KG1 (cell line): ENCODE measurements at regions not wholly inside any gene's neighbourhood (a gene's known extent, or its start where the extent isn't known, plus 50 kb on each side); places are given as distances from the start of the nearest gene placed in this dataset.

Experiments
- DNase-seq: peaks from one replicate; lab custom pipeline; 2025; lab: John Stamatoyannopoulos, UW

DNA sequence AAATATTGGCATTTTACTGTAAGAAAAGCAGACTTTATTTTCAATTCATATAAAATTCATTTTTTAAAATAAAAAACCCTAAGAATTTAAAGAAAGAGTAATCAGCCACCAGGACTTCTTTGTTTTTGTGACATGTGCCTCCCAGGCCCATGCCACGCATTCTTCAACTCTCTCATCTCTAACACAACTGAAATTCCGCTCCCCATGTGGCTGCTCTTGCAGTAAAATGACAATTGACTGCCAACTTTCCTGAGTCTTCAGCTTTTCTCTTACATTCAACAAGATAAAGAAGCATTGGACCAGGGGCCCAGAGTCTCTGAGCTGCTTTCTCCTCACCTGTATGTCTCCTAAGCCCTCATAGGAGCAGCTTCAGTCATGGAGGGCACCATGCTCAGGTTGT is 372.1 kb downstream of the UQCRFS1 start:
- DNase-seq, result no peak

DNA sequence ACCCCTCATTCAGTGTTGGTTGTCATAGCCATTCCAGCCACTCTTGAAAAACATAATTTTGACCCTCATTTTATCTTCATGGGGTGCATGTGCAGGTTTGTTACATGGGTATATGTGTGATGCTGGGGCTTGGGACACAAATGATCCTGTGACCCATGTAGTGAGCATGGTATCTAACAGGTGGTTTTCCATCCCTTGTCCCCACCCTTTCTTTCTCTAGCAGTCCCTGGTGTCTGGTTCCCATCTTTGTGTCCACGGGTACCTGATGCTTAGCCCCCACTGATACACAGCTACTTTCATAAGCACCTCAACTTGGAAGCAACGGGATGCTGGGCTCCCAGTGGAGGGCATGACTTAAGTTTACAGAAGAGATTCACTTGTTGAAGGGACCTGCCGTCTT is 373.5 kb downstream of the UQCRFS1 start:
- DNase-seq, result no peak

DNA sequence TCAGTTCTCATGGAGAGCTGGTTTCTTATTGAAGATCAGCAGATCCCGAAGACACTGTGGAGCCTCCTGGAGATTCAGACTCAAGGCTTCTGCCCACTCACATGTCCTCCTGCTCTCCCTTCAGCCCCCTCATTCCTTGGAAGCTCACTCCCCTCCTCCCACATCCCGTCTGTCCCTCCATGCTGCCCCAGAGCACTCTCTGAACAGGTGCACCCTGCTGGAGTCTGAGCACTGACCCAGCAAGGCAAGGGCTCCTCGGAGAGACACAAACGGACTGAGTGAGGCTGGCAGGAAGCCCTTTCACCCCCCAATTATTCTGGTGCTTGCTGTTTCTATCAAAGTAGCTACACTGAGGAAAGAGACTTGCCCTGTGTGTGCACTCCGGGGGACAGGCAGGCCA is 374.0 kb downstream of the UQCRFS1 start:
- DNase-seq, result no peak

DNA sequence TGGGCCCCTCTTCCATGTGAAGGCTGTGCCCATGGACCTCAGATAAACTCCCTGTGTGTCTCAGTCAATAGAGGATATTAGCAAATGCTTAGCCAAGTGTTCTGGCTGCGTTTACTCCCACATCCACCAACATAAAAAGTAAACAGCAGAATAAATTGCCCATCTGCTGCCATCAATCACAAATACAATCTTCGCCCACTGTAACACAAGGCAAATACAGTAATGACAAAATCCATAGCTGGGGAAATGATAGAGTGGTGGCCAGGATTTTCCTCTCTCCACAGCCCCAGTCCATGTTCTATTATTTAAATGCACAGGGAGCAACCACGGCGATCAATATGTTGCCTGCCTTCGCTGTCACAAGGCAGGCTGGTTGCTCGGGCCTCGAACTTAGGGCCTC is 376.5 kb downstream of the UQCRFS1 start:
- no peak for DNase-seq

DNA sequence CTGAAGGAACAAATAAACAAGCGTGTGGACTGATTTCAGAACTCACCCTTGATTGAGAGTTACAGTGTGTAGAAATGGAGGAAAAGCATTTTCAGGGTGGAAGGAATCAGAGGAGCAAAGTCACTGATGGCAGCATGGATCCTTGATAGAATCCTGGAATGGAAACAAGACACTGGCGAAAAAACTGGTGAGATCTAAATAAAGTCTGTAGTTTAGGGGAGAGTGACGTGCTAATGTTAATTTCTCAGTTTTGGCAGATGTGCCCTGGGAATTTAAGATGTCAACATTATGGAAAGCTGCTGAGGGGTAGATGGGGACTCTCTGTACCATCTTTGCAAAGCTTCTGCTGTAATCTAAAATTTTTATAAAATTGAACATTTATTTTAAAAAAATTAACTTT is 378.0 kb downstream of the UQCRFS1 start:
- no peak for DNase-seq

DNA sequence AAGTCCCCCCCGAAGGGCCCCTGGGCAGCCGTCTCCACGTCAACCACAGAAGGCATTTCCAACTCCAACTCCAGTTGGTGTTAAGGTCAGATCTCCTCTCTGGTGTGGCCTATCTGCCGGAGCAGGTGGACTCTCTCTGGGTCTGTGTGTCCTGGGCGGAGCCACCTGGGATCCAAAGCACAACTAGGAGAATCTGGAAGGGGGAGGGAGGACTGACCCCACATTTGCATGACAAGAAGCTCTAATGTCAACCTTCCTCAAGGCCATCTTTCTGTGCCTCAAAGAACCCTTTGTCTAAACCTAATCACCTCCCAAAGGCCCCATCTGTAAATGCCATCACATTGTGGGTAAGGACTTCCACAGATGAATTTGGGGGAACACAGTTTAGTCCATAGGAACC is 381.5 kb downstream of the UQCRFS1 start:
- DNase-seq, result no peak

DNA sequence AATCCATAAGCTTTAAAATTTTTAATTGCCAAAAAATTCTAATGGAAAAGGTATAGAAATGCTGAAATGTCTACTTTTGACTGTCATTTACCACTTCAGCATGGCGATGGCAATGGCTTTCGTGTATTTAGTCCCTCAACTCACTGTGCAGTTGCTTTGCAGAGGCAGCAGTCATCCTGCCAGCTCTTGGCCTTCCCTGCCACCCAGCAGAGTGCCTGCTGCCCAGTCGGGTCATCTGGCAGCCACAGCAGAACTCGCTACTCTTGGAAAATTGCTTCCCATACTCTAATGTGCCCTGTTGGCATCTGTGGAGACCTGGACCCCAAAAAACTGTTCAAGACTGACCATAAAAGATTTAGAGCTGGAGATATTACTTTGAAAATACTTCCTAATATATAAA is 383.2 kb downstream of the UQCRFS1 start:
- DNase-seq, result no peak

DNA sequence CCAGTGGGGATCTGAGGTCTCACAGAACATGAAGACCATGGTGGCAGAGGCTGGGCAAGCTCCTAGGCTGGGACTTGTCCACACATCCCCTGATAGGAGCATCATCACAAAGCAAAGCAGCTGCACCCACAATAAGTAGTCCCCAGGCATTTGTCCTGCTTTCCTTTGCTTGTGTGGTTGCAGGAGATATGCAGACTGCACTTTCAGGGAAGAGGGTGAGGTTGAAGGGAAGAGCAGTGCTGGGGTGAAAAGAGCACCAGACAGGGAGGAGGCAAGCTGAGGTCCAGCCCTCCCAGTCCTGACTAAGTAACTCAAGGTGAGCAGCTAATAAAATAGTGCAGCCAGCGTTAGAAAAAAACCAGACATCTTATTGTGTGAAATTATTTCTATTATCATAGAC is 383.6 kb downstream of the UQCRFS1 start:
- no peak for DNase-seq

DNA sequence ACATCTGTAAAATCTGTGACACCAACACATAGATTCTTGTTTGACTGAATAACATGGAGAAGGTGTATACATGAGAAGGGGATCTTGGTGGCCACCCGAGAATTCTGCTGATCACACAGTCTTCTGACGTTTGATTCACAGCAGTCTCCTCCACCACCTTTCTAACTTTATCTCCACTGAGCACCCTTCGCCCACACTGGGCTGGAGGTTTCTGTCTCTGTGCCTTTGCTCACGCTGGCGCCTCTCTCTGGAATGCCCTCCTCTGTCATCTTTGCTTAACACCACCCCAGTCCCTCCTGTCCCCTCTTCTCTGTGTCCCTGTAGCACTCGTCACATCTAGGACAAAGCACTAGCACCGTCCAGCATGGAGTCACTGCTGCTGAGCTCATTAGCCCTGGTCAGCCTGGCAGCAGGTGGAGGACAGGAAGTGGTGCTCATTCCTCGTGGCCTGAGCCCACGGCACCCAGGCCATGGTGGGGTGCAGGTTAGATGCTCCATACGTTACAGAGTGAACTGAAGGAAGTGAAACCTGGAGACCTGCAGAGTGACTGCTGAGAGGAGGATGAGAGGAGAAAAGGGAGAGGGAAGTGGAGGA is 384.6 kb downstream of the UQCRFS1 start:
- no peak for DNase-seq

DNA sequence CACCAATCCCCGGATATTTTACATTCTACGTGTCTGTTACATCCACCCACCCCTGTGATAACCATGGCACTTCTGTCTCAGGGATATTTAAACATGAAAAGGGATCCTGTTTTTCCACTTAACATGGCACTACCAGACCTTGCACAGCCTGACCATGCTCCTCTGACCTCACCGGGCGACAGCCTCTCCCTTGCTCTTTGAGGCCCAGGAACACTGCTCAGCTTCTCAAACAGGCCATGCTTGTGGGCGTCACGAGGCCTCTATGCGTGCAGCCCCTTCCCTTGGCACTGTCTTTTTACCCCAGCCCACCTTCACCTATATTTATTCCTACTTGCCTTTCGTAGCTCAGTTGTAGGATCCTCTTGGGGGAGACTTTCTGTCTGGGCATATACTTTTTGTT is 385.6 kb downstream of the UQCRFS1 start:
- DNase-seq, result no peak

DNA sequence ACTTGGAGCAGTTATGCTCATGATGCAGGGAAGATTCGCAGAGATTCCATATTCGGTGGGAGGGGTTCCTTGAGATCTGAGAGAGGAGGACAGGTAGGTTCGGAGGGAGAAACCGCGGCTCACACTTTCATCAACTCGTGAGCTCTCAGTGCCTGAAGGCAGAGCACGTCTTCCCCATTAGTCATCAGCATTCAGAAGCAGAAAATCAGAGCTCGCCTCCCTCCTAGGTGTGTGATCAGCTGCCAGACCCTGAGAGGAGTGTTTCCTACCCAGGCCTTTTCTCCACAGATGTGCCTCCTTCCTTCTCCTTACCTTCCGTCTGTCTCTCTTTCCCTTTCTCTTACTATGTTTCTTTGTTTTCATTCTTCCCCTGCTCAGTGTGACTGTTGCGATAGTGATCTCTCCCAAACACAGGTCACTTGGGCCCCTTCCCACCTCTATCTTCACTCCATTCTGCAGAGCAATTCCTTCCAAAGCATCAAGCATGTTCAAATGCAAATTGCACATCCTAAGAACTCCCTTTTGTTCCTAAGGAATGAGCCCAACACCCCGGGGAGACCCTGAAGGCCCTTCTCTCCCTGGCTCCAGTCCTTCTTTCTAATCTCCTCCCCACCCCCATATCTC is 389.5 kb downstream of the UQCRFS1 start:
- DNase-seq, result no peak

DNA sequence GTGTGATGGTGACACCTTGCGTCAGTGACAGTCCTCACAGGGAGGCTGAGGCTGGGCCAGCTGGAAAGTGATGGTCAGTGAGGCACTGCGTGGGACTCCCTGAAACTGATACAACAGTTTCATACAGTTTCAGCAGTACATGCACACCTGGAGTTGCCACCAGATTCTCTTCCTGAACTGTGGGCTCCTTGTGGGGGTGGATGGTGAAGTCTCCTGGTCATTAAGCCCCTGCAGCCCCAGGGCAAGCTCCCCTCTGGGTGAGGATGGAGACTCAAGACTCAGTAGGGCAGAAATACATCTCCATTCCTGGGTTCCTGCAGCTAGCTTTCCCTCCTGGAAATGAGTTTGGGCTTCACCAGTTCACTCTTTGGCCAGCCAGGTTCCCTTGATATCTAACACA is 392.7 kb downstream of the UQCRFS1 start:
- DNase-seq, result no peak

DNA sequence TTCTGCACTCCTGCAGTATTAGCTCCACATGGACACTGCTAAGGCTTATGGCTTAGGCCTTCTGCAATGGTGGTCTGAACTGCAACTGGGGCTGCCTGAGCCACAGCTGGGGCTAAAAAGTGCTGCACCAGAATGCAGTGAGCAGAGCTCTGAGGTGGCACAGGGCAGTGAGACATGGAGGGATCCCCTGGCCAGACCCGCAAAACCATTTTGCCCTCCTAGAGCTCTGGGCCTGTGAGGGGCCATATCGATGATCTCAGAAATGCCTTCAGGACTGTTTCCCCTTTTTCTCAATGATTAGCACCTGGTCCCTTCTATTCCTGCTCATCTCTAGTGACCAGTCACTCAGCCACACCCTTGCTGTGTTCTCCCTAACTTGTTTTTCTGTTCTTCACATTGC is 397.7 kb downstream of the UQCRFS1 start:
- no peak for DNase-seq

DNA sequence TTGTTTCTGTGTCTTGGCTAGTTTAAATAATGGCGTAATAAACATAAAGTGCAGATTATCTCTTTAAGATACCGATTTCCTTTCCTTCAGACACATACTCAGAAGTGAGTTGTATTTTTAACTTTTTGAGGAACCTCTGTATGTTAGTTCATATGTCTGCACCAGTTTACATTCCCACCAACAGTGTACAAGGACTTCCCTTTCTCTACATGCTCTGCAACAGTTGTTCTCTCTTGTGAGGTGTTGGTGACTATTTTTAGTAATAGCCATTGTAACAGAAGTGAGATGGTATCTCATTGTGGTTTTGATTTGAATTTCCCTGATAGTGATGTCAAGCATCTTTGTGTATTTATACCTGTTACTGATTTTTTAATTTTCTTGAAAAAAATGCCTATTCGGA is 418.6 kb downstream of the UQCRFS1 start:
- DNase-seq, result no peak

DNA sequence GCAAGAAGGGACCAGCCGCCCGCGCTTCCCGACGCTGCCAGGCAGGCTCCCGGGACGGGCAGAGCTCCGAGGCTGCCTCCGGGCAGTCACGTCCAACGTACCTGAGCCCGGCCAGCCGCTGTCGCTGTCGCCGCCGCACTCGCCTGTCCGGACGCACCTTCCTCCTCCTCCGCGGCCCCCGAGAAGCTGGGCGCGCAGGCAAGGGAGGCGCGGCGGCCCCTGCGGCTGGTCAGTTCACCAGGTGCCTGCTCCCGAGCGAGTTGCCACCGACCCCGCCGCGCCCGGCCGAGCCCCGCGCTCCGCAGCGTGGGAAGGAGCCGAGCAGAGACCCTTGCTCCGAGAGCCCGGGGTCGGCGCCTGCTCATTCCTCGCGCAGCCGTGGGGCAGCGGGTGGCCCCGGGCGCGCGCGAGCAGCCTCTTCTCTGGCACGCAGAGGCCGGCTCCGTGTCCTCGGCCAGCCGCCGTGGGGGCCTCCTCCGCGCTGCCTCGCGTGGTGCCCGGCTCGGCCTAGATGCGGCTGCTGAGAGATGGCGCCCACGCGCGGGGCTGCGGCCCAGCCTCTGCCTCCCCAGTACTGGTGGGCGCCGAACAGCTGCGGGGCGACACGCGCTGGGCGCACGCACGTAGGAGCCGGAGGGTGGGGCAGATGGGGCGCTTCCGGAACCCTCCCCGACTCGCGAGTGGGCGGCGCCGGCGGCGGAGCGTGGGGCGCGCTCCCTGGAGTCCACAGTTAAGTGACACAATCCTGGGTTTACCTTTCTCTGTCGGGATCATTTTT is 419.4 kb downstream of the UQCRFS1 start:
- no peak for DNase-seq

DNA sequence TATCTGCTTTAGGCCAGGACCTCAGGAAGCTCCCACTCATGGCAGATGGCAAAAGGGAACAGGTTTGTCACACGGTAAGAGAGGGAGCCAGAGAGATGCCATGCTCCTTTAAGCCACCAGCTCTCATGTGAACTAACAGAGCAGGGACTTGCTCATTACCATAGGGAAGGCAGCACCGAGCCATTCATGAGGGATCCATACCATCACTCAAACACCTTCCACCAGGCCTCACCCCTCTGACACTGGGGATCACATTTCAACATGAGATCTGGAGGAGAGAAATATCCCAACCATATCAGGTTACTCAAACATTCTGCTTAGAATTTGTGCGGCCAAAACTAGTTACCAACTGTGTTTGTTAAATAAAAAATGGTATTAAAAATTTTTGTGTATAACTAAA is 427.0 kb downstream of the UQCRFS1 start:
- DNase-seq, result no peak

DNA sequence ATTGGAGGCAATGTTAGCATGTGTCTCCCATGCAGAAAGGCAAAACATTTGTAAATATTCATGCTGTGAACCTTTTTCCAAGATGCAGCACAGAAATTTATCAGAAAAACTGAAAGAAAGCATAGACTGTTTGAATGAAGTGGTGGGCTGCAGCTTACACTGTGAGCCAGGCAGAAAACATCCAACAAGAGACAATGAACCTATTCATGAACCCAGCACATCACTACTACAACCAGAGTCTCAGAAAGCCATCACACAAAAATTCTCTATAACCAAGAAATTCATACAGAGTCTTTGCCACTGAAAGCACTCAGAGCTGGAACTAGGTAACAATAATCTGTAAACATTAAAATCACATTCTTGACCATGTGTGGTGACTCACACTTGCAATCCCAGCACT is 448.9 kb downstream of the UQCRFS1 start:
- DNase-seq, result no peak

DNA sequence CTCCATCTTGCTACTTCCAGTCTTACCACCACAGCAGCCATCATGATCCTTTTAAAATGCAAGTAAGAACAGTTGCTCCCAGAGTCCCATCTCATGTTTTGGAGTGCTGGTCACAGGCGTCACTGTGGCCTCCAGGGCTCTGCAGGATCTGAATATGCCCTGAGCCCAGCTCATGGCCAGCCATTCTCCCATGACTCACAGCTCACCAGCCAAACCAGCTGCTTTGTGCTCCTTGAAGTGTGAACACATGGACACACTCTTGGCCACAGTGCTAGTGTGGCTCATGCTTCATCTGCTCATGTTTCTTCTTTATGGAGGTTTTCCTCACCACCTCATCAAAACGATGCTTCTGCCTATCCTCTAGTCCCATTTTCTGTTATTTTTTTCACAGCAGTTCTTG is 466.5 kb downstream of the UQCRFS1 start:
- no peak for DNase-seq

DNA sequence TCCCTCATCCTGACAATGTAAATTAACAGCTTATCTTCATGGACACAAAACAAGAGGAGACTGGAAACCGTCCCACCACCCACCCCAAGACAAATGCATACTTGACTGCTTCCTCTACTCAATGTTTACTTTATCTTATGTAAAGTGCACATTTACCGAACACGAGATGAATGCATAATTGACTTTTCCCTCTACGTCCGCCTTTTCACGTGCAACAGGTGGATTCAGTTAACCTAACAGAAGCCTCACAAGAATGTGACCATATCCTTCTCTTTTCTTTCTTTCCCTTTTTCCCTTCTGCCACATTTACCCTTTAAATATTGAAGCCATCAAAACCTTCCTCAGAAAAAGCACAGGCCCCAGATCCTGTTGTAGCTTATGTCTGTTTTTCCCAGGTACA is 468.0 kb downstream of the UQCRFS1 start:
- DNase-seq, result no peak

DNA sequence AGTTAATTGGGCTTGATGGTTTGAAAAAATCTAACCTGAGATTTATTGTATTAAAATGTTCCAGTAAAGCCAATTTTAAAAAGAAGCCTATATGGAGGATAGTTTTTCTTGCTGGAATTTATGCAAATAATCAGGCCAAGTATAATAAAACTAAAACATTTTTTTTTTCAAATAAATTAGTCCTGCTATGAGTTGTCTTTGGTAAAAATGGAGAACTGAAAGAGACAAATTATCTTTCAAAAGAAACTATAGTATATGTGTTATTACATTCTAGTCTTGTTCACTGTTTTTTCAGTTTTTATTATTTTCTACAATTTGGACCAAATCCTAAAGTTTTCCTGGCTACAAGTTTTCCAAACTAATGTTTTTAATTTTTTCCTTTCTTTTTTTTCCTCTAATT is 468.9 kb downstream of the UQCRFS1 start:
- DNase-seq, result no peak

DNA sequence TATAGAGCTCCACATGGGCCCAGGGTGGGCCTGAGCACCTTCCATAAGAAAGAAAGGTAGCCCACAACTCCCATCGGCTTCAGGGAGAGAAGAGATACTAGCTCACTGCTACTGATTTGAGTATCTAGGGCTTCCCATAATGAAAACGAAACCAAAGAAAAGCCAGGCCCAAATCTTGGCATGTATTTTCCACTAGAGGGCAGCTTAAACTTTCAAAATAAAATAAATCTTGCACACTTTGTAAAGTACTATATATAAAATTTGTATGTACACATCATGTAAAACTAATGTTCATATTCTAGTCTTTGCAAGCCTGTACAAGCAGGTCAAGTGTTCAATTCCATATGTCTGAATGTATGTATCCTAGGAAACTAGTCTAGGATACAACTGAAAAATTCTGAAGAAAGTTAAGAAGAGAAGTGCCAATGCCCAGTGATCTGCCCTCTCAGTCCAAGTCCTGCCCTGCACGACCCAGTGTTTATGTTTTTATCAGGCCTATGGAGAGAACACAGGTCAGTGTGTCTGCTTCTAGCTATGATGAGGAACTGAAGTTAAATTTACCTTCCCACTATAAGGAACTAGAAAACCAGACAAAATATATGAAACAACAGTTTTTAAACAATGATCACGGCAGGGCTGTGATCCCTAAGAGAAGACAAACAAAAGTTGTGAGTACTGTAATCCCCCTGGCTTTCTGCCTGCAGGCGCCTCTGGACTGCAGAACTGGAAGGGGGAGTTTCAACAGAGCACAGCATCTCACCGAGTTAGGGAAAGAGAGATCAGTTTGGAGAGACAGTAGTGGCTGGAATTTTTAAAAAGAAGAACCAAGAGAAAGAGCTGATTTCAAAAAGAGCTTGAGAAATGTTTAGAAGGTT is 475.7 kb downstream of the UQCRFS1 start:
- DNase-seq, result no peak

DNA sequence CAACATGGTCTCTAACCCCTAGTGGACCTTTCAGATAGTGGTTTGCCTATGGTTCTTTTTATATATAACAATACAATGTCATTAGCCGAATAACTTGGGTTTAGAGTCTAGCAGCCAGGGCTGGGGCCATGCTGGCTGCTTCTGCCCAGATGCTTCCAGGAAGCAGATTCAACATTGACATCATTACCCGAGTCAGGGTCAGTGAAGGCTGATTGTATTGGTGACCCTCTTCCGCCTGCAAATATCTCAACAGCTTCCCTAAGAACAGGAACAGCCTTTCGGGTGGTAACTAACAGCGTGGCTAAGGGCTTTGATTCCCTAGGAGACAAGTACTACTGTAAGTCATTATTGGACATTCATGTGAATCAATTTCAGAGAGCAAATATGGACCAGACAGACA is 476.4 kb downstream of the UQCRFS1 start:
- DNase-seq, result no peak

DNA sequence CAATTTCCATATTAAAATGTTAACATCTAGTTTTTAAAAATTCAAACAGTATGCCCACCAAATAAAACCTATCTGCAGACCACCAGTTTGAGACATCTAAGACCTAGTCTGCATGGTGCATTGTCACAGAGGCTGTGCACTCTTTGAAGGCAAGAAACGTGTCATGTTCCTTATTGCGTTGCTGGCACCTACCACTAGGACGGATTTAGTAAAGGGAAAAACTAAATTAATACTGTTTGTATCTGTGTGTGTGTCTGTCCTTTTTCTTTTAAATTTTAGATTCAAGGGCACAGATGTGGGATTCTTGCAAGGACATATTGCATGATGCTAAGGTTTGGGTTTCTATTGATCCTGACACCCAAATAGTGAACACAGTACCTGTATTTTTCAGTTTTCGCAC is 481.4 kb downstream of the UQCRFS1 start:
- no peak for DNase-seq
